Neural progenitor cell (in vitro differentiated cells): ENCODE measurements at regions not wholly inside any gene's neighbourhood (a gene's known extent, or its start where the extent isn't known, plus 50 kb on each side); places are given as distances from the start of the nearest gene placed in this dataset.

Source experiments
- EZH2 ChIP-seq: fragments of 200-600 bp; sonication (generic); IDR thresholded peaks from 2 replicates; pipeline ENCODE4 v1.6.1; 2017; ENCODE audit warnings: antibody characterized with exemption, mild to moderate bottlenecking, moderate library complexity
- TF ChIP-seq, protein P1 (sequence below): fragments of 200-600 bp; sonication (generic); IDR thresholded peaks from 2 replicates; pipeline ENCODE4 v1.5.1; 2017; ENCODE audit warnings: antibody characterized with exemption, mild to moderate bottlenecking

DNA sequence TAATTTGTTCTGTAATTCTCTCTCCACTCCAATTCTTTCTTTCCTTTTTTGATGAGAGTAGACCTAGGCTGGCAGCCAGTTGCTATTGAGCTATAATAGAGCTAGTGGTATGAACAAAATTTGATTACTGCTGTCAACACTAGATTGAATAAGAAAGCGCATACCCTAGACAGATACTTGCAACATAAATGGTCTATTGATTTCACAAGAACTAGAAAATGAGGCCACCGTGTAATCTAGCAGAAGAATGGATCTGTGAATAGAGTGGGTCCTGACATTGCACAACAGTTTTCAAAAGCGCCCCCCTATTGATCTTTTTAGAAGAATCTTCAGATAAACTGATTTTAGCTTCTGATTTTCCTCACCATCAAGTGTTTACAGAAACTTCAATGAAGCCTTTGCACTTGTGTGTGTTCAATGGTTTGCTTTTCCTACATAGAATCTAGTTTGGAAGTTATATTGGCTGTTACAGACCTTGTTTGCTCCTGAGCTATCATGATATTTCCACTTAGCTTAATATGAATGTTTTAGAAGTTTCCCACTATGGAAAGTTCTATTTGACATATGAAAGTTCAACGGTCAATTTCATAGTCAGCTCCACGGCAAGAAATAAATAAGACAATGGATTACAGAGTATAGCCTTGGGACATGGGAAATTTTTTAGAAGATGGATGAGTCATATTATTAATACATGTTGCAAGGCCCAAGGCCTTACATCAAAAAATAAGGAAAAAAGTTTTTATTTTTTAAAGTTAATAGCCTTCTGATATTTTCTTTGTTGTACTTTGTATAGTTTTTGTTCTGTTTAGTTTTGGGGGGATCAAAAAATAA lies 55.6 kb downstream of the UTRN start:
- no peak for TF ChIP-seq EZH2
- TF ChIP-seq, protein P1, sequence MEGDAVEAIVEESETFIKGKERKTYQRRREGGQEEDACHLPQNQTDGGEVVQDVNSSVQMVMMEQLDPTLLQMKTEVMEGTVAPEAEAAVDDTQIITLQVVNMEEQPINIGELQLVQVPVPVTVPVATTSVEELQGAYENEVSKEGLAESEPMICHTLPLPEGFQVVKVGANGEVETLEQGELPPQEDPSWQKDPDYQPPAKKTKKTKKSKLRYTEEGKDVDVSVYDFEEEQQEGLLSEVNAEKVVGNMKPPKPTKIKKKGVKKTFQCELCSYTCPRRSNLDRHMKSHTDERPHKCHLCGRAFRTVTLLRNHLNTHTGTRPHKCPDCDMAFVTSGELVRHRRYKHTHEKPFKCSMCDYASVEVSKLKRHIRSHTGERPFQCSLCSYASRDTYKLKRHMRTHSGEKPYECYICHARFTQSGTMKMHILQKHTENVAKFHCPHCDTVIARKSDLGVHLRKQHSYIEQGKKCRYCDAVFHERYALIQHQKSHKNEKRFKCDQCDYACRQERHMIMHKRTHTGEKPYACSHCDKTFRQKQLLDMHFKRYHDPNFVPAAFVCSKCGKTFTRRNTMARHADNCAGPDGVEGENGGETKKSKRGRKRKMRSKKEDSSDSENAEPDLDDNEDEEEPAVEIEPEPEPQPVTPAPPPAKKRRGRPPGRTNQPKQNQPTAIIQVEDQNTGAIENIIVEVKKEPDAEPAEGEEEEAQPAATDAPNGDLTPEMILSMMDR = no peak
